Head of caudate nucleus (tissue), 42 donors: ENCODE measurements at regions not wholly inside any gene's neighbourhood (a gene's known extent, or its start where the extent isn't known, plus 50 kb on each side); places are given as distances from the start of the nearest gene placed in this dataset.

Source experiments
- DNase-seq, 42 donors: peaks; one replicate each; pipeline versions ENCODE4 v3.0.0 to v3.0.0-alpha.2; 2020 to 2021; ENCODE audit warnings: mixed read lengths in 7 of 42
- intact Hi-C: fragments of 100-400 bp; cut with DNase I; formaldehyde crosslinking; loops from one replicate; pipeline ENCODE4 v1.15.0; 2022

GRCh38 chr3:40779039-40779438 is 254.3 kb downstream of the ZNF621 start:
- no peak for DNase-seq
- intact Hi-C loops = no loop called here

GRCh38 chr3:40780291-40780924 is 255.6 kb downstream of the ZNF621 start:
- DNase-seq = peak; percentile 69 to 92 (median 86)
- intact Hi-C loops = no loop called here

- intact Hi-C loops = no loop called here
- DNase-seq = peak in 27 of 42 donors; percentile 1 to 61 (median 16)
These were observed 256.2 kb downstream of the ZNF621 start for GRCh38 chr3:40780925-40781406.

- intact Hi-C loops = no loop called here
- no peak for DNase-seq
These were observed 257.5 kb downstream of the ZNF621 start for GRCh38 chr3:40782111-40782721.

GRCh38 chr3:40790746-40791145 is 266.0 kb downstream of the ZNF621 start:
- intact Hi-C loops = no loop called here
- DNase-seq = no peak

GRCh38 chr3:40793730-40794129 is 269.0 kb downstream of the ZNF621 start:
- no peak for DNase-seq
- intact Hi-C loops = no loop called here

- DNase-seq = no peak
- intact Hi-C loops = no loop called here
These were observed 275.6 kb downstream of the ZNF621 start for GRCh38 chr3:40800343-40800742.

- no peak for DNase-seq
- intact Hi-C loops = no loop called here
These were observed 276.6 kb downstream of the ZNF621 start for GRCh38 chr3:40801284-40801741.

GRCh38 chr3:40803311-40803710 is 278.6 kb downstream of the ZNF621 start:
- intact Hi-C loops = no loop called here
- DNase-seq = no peak

- intact Hi-C loops = no loop called here
These were observed 280.7 kb downstream of the ZNF621 start for GRCh38 chr3:40805456-40805855.

GRCh38 chr3:40810813-40811212 is 286.1 kb downstream of the ZNF621 start:
- no peak for DNase-seq
- intact Hi-C loops = no loop called here

More at GRCh38 chr3:40805456-40805855, 280.7 kb downstream of the ZNF621 start:
- DNase-seq = no peak

GRCh38 chr3:40817017-40817416 is 292.3 kb downstream of the ZNF621 start:
- no peak for DNase-seq
- intact Hi-C loops = no loop called here

GRCh38 chr3:40821315-40821714 is 296.6 kb downstream of the ZNF621 start:
- intact Hi-C loops = no loop called here
- no peak for DNase-seq

GRCh38 chr3:40827226-40827625 is 302.5 kb downstream of the ZNF621 start:
- DNase-seq = no peak
- intact Hi-C loops = no loop called here

GRCh38 chr3:40827942-40828688 is 303.4 kb downstream of the ZNF621 start:
- intact Hi-C loops = no loop called here
- no peak for DNase-seq

- intact Hi-C loops = no loop called here
- DNase-seq = no peak
These were observed 304.1 kb downstream of the ZNF621 start for GRCh38 chr3:40828741-40829415.

- intact Hi-C loops = no loop called here
- DNase-seq = no peak
These were observed 305.1 kb downstream of the ZNF621 start for GRCh38 chr3:40829876-40830275.

- no peak for DNase-seq
- intact Hi-C loops = no loop called here
These were observed 312.5 kb downstream of the ZNF621 start for GRCh38 chr3:40837300-40837699.

GRCh38 chr3:40841131-40841530 is 316.4 kb downstream of the ZNF621 start:
- DNase-seq = no peak

More at GRCh38 chr3:40841131-40841530, 316.4 kb downstream of the ZNF621 start:
- intact Hi-C loops = no loop called here
